Kidney tubule cell (primary cell): ENCODE measurements at regions not wholly inside any gene's neighbourhood (a gene's known extent, or its start where the extent isn't known, plus 50 kb on each side); places are given as distances from the start of the nearest gene placed in this dataset.

ENCODE experiments used
- DNase-seq: peaks from one replicate; pipeline ENCODE4 v3.0.0-alpha.2; 2018; ENCODE audit warnings: low spot score

GRCh38 chr2:204049635-204050034 lies 113.1 kb downstream of the ICOS start:
- no peak for DNase-seq

DNA sequence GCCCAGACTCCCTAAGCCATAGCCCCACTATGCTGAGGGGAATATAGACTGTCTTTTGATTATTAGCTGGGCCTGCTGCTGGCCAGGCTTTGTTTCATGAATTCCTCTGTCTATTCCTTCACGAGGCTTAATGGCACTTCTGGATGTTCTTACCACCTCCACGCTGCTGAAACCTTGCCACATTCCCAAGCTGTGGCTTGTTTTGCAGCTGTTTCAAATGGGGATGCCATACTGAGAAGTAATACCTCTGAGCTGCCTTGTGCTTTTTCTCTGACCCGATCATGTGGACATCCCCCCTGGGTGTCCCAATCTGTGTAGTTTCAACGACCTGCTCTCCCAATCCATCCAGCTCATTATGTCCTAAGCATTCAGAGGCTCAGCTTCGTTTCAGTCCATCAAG lies 114.1 kb downstream of the ICOS start:
- DNase-seq = no peak

DNA sequence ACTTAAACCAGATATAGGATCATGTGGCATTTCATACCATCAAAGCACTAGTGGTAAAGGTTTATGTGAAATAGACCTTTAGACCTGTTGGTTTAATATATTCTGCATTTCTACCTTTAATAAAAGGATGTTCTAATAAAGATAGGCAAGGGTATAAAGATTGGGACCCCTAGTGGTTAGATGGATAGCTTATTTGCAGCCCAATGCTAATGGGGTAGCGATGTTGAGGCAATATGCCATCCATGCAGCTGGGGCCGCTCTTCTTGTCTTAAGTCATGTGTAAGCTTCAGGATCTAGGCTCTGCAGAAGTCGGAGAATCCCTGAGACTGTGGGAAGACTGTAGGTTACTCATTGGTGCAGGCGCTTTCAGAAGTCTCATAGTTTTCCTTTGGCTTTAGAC lies 114.9 kb downstream of the ICOS start:
- no peak for DNase-seq

- no peak for DNase-seq
Measured at GRCh38 chr2:204051984-204052556, 115.5 kb downstream of the ICOS start.

- no peak for DNase-seq
Measured at GRCh38 chr2:204059016-204059415, 122.5 kb downstream of the ICOS start.

GRCh38 chr2:204060841-204061240 lies 124.3 kb downstream of the ICOS start:
- no peak for DNase-seq

GRCh38 chr2:204061241-204061640 lies 124.7 kb downstream of the ICOS start:
- no peak for DNase-seq

GRCh38 chr2:204064119-204064518 lies 127.6 kb downstream of the ICOS start:
- no peak for DNase-seq

DNA sequence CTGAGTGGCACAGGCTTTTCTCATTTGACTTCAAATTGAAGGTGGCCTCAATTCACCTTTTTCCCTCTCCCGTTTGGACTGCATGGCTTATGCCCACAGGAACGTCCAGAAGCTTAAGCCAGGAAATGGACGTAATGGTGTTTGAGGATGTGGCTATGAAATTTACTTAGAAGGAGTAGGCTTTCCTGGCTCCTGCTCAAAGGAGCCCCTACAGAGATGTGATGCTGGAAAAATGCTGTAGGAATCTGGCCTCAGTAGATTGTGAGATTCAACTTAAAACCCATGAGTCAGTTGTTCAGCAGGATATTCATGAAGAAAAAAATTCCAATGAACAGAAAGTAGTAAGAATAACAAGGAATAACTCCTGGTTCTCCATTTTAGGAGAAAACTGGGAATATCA lies 129.0 kb downstream of the ICOS start:
- DNase-seq = peak; percentile 81

DNA sequence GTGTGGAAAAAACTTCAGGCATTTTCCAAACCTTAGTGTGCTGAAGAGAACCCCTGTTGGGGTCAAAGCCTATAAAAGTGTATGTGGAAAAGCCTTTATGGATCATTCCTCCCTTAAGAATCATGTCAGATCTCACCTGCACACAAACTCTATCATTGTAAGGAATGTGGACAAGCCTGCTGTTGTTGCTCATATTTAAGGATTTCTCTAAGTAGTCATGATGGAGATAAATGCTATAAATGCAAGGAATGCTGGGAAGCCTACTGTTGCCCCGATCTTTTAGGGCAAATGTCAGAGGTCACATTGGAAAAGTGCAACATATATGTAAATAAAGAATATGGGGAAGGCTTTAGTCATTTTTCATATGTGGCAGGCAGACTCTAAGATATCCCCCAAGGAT lies 129.5 kb downstream of the ICOS start:
- DNase-seq = no peak

- no peak for DNase-seq
Measured at GRCh38 chr2:204069804-204070203, 133.2 kb downstream of the ICOS start.

- peak; percentile 24 for DNase-seq
Measured at GRCh38 chr2:204072443-204073324, 136.1 kb downstream of the ICOS start.

- DNase-seq = no peak
Measured at GRCh38 chr2:204074456-204074855, 137.9 kb downstream of the ICOS start.

DNA sequence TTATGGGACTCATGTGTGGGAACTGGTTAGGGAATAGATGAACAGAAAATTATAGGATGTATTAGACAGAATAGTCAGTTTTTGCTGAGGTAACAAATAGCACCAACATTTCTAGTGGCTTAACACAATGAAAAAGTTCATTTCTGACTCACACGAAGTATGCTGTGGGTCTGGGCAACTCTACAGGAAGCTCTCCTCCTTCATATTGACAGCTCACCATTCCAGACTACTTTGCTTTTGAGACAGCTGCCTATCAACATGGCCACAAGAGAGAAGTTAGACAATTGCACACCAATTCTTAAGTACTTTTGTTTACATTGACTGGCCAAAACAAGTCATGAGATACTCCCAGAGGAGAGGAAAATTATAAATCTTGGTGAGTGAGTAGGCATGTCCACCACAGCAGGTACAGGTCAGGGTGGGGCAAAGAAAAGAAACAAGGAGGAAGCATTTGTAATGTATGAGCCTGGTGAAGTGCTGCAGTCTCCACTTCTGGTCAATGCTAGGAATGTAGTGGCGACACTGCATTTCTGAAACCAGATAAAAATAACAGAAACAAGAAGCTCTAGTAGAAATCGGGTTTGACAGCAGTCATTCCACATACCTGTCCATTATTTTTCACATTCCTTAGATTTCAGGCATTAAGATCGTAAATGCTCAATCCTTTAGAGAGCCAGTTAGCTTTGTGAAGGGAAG lies 141.6 kb downstream of the ICOS start:
- DNase-seq = peak; percentile 4

GRCh38 chr2:204081487-204082425 lies 145.2 kb downstream of the ICOS start:
- DNase-seq = no peak

DNA sequence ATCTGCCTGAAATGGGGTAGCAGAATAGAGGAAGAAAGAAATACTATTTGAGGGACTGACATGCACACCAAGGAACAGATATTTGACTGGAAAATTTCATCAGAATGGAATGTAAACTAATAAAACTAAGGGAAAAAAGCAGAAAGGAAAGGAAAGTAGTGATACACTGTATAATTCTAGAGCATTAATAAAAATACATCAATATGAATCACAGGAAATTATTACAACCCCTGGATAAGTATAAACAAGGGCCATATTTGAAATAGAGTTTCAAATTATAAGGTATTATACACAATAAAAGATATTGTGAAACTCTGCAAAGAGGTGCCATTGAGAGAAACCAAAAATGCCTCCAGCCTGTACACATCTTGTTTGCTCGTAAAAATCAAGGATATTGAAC lies 149.6 kb downstream of the ICOS start:
- DNase-seq = no peak

GRCh38 chr2:204089105-204089504 lies 152.5 kb downstream of the ICOS start:
- no peak for DNase-seq

DNA sequence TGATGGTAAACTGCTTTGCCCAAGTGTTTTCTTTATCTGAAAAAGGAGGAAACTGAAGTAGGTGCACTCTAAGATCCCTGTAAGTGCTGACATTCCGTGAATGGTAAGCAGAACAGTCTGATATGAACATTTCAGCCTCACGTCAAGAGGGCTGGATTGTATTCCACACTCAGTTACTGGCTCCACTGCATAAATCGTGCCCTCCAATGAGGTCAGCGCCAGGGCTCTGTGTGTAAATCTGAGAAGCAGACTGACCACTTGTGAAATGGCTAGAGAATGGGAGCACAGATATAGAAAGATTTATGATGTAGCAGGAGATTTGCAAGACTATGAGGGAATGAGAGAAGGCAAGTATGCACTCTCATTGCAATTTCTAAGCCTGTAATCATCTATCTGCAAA lies 153.0 kb downstream of the ICOS start:
- no peak for DNase-seq

DNA sequence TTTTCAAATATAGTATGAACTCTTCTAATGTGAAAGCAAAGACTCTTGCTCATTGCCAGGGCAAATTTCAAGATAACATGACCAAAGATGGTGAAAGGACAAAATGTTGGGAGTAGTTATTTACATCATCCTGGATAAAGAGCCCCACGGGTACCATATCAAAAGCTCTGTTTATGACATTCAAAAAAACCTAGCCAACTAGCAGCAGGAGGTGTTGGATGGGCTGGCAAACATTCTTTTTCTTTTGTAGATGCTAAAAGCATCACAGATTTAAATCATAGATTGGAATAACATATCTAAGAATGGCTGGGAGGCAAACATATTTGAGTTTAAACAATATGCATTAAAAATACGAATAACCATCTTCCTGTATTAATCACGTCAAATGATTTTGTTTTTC lies 153.5 kb downstream of the ICOS start:
- no peak for DNase-seq

- DNase-seq = no peak
Measured at GRCh38 chr2:204104811-204105210, 168.2 kb downstream of the ICOS start.

GRCh38 chr2:204108330-204108751 lies 171.8 kb downstream of the ICOS start:
- peak; percentile 13 for DNase-seq

DNA sequence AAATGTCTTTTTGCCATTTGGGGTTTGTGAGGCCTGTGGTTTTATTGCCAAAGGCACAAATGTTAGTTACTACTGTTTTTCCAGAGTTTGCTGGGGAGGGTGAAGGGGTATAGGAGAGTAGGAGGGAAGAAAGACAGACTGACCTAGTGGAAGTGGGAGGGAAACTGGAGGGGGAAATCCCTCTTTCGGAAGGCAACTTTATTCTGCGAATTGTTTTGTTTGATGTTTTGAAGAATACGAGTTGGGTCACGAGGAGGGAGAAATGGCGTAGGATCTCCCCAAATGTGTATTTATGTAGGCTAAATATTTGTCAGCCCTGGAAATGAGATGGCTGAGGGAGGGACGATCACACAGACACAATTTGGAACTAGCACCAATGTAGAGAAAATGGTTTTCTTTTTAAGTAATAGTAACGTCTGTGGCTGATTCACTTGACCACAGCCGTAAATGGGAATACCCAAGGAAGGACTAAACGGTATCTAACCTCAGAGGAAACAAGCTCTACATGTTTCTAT lies 172.3 kb downstream of the ICOS start:
- DNase-seq = no peak
